GM18907 (cell line): ENCODE measurements at regions not wholly inside any gene's neighbourhood (a gene's known extent, or its start where the extent isn't known, plus 50 kb on each side); places are given as distances from the start of the nearest gene placed in this dataset.

Source experiments
- ATAC-seq: cut with Tn5 transposase; IDR thresholded peaks from one replicate; pipeline ENCODE4 v1.9.1; 2021; ENCODE audit warnings: mild to moderate bottlenecking, moderate library complexity; ENCODE audit not compliant: unreplicated experiment

GRCh38 chr9:108724122-108724521 lies 131.7 kb downstream of the ACTL7B start:
- no peak for ATAC-seq

DNA sequence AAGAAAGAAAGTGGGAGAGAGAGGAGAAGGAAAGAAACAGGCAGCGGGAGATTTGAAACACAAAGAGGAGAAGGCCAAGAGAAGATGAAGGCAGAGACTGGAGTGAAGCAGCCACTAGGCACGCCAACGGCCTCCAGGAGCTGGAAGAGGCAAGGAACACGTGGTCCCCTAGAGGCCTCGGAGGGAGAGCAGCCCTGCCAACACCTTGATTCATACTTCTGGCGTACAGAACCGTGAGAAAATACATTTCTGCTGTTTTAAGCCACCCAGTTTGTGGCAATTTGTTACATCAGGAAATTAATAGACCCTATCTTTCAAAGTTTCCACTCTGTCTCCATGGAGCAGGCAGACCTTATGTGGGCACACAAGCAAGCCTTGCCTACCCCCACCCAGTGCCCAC lies 133.4 kb downstream of the ACTL7B start:
- ATAC-seq = no peak

DNA sequence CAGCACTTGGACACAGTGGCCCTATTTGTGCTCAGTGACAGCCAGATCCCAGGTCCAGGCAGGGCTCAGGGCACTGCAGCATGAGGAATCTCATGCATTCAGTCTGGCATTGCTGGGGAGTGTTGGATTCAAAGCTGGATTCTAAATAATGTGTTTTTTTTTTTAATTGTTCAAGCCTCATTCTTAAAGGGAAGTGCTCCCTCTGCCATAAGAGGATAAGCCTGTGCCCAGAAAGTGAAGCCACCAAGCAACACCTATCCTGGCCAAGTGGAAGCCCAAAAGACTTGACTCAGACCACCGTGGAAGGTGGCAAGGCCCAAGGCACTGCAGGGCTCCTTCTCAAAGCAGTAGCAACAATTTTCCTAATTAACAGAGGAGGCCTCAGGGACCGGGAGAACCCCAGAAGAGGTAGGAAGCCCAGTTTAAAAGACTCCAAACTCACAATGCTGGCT lies 135.6 kb downstream of the ACTL7B start:
- ATAC-seq = no peak

DNA sequence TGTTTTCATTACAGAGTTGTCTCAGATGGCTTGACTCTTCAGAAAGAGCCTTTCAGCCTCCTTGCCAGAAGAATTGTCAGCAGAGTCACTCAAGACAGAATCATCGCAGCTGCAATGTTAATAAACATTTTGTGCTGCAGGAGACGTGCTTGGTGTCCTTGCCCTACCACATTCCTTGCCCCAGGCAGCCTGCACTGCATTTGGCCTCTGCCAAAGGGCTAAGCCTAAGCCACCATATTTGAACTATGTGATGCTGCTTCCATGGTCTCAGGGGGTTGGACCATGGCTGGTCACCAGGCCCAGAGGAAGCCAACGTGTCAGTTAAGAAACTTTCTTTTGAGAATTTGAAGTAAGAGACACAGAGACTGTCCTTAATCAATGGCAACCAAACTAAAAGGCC lies 145.4 kb downstream of the ACTL7B start:
- no peak for ATAC-seq

DNA sequence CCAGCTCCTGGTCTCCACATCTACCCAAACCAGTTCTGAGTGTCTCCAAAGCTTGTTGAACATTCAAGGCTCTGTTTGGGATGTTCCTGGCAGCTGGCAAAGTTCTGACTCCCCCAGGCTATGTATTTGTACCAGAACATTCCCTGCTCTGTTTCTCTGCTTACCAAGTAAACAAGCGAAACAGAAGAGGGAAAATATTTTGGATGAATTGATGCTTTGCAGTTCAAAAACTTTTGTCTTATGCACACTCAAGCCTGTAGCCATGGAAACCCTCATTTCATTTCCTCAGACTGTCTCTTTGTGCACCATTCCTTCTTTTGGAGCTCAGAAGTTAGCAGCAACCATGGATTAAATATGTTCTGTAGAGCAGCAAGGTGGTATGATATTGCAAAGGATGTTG lies 145.8 kb downstream of the ACTL7B start:
- no peak for ATAC-seq

GRCh38 chr9:108709126-108709525 lies 146.7 kb downstream of the ACTL7B start:
- no peak for ATAC-seq

- no peak for ATAC-seq
Measured at GRCh38 chr9:108708448-108708847, 147.3 kb downstream of the ACTL7B start.

DNA sequence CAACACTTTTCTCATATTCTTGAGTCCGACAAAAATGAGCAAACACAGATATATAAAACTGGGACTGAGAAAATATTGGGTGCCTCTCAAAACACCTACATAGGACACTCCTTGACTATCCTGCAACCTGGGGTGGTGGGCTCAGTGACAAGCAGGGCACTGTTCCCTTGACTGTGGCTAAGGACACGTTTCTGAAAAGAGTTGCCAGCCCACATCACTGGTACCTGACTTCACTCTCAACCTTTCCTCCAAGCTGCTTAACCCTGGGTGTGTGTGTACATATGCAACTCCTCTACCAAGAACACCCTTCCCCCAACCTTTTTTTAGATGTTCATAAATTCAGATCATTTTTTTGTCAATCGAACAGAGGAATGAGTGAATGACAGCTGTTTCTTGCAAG lies 148.7 kb downstream of the ACTL7B start:
- ATAC-seq = no peak

DNA sequence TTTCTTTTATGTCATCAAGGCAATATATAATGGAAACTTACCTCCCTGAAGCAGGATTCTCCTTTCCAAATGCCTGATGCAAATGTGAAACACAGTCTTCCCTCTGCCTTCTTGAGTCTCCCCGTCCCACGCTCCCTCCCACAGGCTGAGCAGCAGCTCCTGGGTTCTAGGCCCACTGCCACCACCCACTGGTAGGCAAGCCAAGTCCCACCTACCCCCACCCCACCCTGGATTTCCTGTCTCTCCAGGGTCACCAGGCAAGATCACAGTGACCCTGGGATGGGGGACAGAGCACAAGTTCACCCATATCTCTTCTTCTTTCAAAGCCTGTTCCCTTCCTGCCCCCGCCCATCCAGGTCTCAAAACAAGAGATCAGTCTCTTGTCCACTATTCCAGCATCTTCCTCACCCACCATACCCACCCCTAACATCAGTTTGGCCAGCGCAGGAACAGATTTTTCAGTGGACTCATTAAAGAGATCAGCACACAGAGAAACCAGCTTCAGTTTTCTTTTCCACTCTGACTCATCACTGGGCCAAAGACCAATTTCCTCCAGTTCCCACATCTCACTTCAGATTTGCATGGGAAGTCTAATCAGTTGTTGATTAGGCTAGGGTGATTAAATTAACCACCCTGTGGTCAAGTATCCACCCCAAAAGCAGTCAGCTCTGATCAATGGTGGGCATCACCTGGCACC lies 151.5 kb downstream of the ACTL7B start:
- no peak for ATAC-seq

DNA sequence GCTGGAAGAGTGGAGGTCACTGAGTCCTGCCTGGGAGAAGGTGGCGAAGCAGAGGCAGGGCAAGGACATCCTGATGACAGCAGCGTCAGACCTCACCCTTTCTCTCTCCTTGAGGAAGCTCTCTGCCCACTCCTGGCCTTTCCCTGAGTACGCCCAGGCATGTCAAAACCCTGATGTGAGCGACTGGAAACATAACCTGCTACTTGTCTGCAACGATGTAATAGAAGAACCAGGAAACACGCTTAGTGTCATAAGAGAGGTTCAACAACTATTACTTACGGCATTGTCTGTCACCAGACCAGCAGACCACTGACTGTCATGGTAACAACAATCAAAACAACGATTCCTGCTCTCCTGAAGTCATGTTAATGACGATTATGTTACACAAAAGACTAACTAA lies 152.4 kb downstream of the ACTL7B start:
- ATAC-seq = no peak

DNA sequence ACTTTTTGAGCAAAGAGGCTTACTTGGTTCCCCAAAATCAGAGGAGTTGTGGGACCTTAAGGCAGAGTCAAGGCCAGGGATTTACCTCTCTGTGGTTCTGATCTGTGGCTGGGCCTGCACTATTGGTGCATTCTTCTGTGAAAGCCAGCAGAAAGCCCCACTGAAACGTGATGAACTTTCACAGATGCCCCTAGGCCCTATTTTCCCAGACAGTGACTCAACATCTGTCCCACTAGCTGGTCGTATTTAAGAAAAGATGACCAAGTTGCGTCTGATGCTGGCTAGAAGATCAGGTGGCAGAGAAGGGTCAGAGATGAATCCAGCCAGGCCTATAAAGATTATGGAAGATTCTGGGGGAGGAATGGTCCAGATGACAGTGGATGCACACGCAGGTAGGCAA lies 153.1 kb downstream of the ACTL7B start:
- no peak for ATAC-seq

DNA sequence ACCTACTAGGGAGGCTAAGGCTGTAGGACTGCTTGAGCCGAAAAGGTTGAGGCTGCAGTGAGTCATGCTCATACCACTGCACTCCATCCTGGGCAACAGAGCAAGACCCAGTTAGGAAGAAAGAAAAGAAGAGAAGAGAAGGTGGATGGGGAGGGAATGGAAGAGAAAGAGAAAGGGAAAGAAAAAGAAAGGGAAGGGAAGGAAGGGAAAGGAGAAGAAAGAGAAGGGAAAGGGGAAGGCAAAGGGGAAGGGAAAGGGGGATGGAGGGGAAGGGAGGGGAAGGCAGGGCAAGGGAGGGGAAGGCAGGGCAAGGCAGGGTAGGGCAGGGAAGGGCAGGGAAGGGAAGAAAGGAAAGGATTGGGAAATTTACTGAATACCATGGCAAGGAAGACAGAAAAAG lies 157.0 kb downstream of the ACTL7B start:
- ATAC-seq = no peak

DNA sequence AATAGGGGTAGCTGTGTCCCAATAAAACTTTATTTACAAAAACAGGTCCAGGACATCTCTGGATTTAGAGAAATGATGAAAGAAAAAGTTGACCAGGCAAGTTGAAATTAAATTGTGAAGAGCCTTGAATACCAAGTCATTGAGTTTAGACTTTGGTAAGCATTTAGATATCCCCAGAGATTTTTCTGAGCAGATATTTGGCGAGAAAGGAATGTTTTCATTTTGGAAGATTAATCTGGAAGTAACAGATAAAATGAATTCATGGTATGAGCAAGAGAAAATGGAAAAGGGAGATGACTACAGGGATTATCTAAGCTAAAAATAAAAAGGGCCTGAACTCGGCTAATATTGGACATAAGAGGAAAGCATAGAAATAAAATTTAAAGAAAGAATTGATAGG lies 157.6 kb downstream of the ACTL7B start:
- ATAC-seq = no peak

- no peak for ATAC-seq
Measured at GRCh38 chr9:108696156-108696555, 159.6 kb downstream of the ACTL7B start.

- no peak for ATAC-seq
Measured at GRCh38 chr9:108694170-108694569, 161.6 kb downstream of the ACTL7B start.

DNA sequence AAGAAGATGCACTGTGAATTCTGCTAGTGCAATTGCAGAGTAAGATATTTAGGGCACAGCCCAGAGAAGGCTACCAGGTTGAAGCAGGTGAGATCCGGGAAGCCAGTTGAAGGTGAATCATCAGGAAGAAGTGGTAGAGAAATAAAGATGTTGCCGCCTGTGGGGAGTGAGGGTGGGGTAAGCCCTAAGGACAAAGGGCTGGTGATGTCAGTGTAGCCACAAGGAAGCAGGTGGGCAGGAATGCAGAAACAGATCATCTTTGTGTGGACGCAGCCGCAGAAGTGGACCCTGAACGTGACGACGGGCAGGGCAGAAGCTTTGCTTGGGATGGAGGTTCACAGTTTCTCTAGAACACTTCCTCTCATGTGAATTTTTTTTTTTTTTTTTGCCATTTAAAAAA lies 164.2 kb downstream of the ACTL7B start:
- ATAC-seq = no peak

GRCh38 chr9:108688676-108689075 lies 167.1 kb downstream of the ACTL7B start:
- no peak for ATAC-seq

DNA sequence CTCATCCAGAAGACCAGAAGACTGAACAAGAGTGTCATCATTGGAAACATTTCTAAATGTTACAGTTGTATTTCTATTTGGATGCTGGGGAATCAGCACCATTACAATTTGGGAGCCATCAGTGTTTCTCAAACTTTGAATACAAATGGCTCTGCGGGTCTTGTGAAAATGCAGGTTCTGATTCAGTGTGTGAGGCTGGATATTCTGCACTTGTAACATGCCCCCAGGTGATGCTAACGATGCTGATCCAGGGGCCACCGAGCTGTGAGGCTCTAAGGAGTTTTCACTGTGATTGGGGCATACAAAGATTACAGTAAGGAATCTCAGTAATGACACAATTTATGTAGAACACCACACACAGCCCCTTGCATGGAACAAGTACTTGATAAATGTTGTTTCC lies 167.7 kb downstream of the ACTL7B start:
- no peak for ATAC-seq

DNA sequence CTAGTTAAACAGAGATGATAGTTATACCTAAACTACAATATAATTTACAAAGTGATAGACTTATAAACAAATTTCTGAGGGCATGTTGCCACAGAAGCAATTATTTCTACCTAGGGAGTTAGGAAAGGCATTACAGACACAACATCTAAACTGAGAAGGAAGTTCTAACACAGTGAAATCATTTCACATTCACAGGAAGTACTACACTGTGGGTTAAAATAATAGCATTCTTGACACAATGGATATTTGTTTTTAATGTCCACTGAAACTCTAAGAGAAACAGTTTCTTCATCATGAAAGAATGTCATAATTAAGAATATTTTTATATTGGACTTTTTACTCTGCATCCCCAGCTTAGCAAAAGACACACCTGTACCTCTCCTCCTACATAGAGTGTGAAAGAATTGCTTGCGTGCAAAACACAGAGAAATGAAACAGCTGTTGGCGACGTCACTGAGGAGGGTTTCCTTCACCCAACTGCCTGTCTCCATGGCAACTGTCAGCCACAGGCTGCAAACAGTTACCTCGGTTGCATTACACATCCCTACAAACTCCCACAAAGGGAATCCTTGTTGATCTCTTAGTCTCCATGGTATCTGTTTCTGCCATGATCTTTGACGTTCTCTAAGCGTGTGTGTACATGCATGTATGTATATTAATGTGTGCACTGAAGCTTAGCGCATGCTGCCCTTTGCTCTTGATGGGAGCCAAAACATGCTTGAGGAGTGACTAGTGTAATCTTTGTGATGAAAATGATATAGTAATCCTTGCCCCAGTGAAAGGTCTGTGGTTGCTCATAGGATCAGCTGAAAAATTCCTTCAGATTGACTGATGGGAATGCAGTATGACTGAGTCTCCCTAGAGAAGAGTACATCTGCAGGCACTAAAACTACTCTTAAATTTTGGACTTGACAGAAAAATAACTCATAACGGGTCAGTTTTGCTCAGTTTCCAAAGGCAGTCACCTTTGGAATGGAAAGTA lies 168.5 kb downstream of the ACTL7B start:
- no peak for ATAC-seq

GRCh38 chr9:108684288-108685025 lies 171.3 kb downstream of the ACTL7B start:
- no peak for ATAC-seq

GRCh38 chr9:108683245-108683644 lies 172.5 kb downstream of the ACTL7B start:
- ATAC-seq = no peak
